K562 (cell line): ENCODE measurements at regions not wholly inside any gene's neighbourhood (a gene's known extent, or its start where the extent isn't known, plus 50 kb on each side); places are given as distances from the start of the nearest gene placed in this dataset.

Source experiments
- ATAC-seq: fragments of 200-7000 bp; cut with Tn5 transposase; 3 replicates; pipeline ENCODE4 v1.9.1; 2020; ENCODE audit warnings: moderate library complexity
- BruUV-seq: library from RNA; stranded (reverse); fragments of 400-500 nt; replicated peaks from 2 replicates; lab custom pipeline; 2021; lab: Mats Ljungman, UMichigan
- CTCF ChIA-PET: fragments of 300-600 bp; formaldehyde crosslinking; extraction: SDS; loops from one replicate; lab custom pipeline; 2021; ENCODE audit warnings: low intra/inter-chr PET ratio; lab: Yijun Ruan, JAX
- POLR2A ChIA-PET: fragments of 300-600, 350-650 bp; sonication (Branson Sonifier 250); formaldehyde crosslinking; extraction: SDS; loops from one replicate; lab custom pipeline; 2021; ENCODE audit warnings: antibody characterized with exemption, inconsistent platforms; lab: Yijun Ruan, JAX
- DNase-seq, 4 experiments: peaks; one replicate each; pipeline versions ENCODE4 v3.0.0 to v3.0.0-alpha.2; 2011 to 2018; ENCODE audit warnings: low spot score in 3 of 4, mixed read lengths in 3 of 4; ENCODE audit errors: extremely low read depth in 1 of 4
- FAIRE-seq: peaks from 2 replicates; lab custom pipeline; 2011; peaks lifted over from hg19 to GRCh38; lab: Jason Lieb, UNC
- H2AFZ ChIP-seq: 2 replicates; pipeline ENCODE4 v1.6.0; 2011; ENCODE audit warnings: low read depth, low read length, control low read depth, inconsistent platforms
- H3K27ac ChIP-seq: fragments of 200-600 bp; 3 replicates; pipeline ENCODE4 v1.8.0; 2011; ENCODE audit warnings: low read depth, mild to moderate bottlenecking, control low read depth, inconsistent platforms, low read length, moderate library complexity, mixed read lengths; ENCODE audit errors: extremely low read depth
- H3K27me3 ChIP-seq, 2 experiments: fragments of 300-600 bp in 1 of 2; 2 replicates in 1 of 2; 3 replicates in 1 of 2; pipeline versions ENCODE4 v1.6.0 to v1.8.0; 2011; ENCODE audit warnings: inconsistent platforms in 2 of 2, low read length in 2 of 2, mild to moderate bottlenecking in 1 of 2, mixed read lengths in 1 of 2, moderate library complexity in 1 of 2; ENCODE audit not compliant: control insufficient read depth in 2 of 2, insufficient read depth in 2 of 2
- H3K36me3 ChIP-seq: fragments of 300-600 bp; 3 replicates; pipeline ENCODE4 v1.8.0; 2011; ENCODE audit warnings: mild to moderate bottlenecking, low read length, inconsistent platforms; ENCODE audit not compliant: control insufficient read depth, insufficient read depth
- H3K4me1 ChIP-seq, 2 experiments: fragments of 200-600 bp in 1 of 2; replicated peaks in 1 of 2; 2 replicates in 1 of 2; 3 replicates in 1 of 2; pipeline versions ENCODE4 v1.5.1 to v1.8.0; 2011; ENCODE audit warnings: inconsistent platforms in 2 of 2, low read length in 2 of 2, mild to moderate bottlenecking in 1 of 2, mixed read lengths in 1 of 2, moderate library complexity in 1 of 2; ENCODE audit not compliant: control insufficient read depth in 2 of 2, insufficient read depth in 2 of 2
- H3K4me2 ChIP-seq: 2 replicates; pipeline ENCODE4 v1.6.1; 2011; ENCODE audit warnings: low read length, control low read depth, inconsistent platforms, mixed read lengths; ENCODE audit not compliant: insufficient read depth
- H3K4me3 ChIP-seq: fragments of 200-600 bp; sonication (generic), shearing (Covaris generic); 2 replicates; pipeline ENCODE4 v1.5.1; 2016; ENCODE audit warnings: control low read depth, inconsistent platforms
- H3K79me2 ChIP-seq: fragments of 200-600 bp; 3 replicates; pipeline ENCODE4 v1.8.0; 2011; ENCODE audit warnings: low read length, inconsistent platforms; ENCODE audit not compliant: control insufficient read depth, insufficient read depth
- H3K9ac ChIP-seq, 2 experiments: 2 replicates each; pipeline versions ENCODE4 v1.6.0 to v1.6.1; 2011; ENCODE audit warnings: low read depth in 2 of 2, low read length in 2 of 2, control low read depth in 1 of 2, inconsistent platforms in 1 of 2, mild to moderate bottlenecking in 1 of 2, mixed read lengths in 1 of 2; ENCODE audit not compliant: insufficient read depth in 1 of 2
- H3K9me1 ChIP-seq: one replicate; pipeline ENCODE4 v1.6.0; 2011; ENCODE audit warnings: inconsistent platforms, mild to moderate bottlenecking, low read length, moderate library complexity; ENCODE audit not compliant: control insufficient read depth, insufficient read depth
- H3K9me3 ChIP-seq: replicated peaks from 2 replicates; pipeline ENCODE4 v1.5.1; 2011; ENCODE audit warnings: low read depth, low read length, inconsistent platforms; ENCODE audit not compliant: control insufficient read depth, insufficient read depth
- H4K20me1 ChIP-seq: replicated peaks from 2 replicates; pipeline ENCODE4 v1.6.1; 2011; ENCODE audit warnings: low read length, inconsistent platforms, mixed read lengths; ENCODE audit not compliant: control insufficient read depth, insufficient read depth
- ARID1B ChIP-seq: fragments of 450-650 bp; IDR thresholded peaks from 2 replicates; pipeline ENCODE4 v1.6.1; 2016; ENCODE audit warnings: antibody characterized with exemption, mild to moderate bottlenecking, inconsistent platforms
- MXI1 ChIP-seq: IDR thresholded peaks from 2 replicates; pipeline ENCODE4 v1.6.1; 2011; ENCODE audit warnings: low read depth, mild to moderate bottlenecking, improper control_type of control experiment, low read length
- POLR2H ChIP-seq: IDR thresholded peaks from 2 replicates; pipeline ENCODE4 v1.6.1; 2016; ENCODE audit warnings: missing genetic modification characterization, low read depth, mild to moderate bottlenecking, control low read depth, missing compliant biosample characterization, moderate library complexity
- RNF2 ChIP-seq: sonication (generic); IDR thresholded peaks from 2 replicates; pipeline ENCODE4 v1.6.1; 2016
- ZNF79 ChIP-seq: fragments of 250-450 bp; sonication (Bioruptor Pico); IDR thresholded peaks from 2 replicates; pipeline ENCODE4 v1.4.0; 2020; ENCODE audit warnings: low read depth, mild to moderate bottlenecking, moderate library complexity
- in situ Hi-C: fragments of 300-500 bp; cut with MboI; formaldehyde crosslinking; loops from 4 replicates; pipeline ENCODE4 v1.15.0; 2018; ENCODE audit warnings: inconsistent platforms, mixed read lengths
- intact Hi-C: fragments of 100-400 bp; cut with micrococcal nuclease; formaldehyde crosslinking; loops from 2 replicates; pipeline ENCODE4 v1.14.2; 2022
- TF ChIP-seq, protein P1 (sequence below): sonication (generic); formaldehyde crosslinking; IDR thresholded peaks from 2 replicates; pipeline ENCODE4 v1.8.0; 2022; ENCODE audit warnings: missing genetic modification reagents, mild to moderate bottlenecking, moderate library complexity, borderline replicate concordance
- TF ChIP-seq, protein P2 (sequence below): fragments of 450-650 bp; formaldehyde crosslinking; IDR thresholded peaks from 2 replicates; pipeline ENCODE4 v1.4.0; 2020; ENCODE audit warnings: mild to moderate bottlenecking
- TF ChIP-seq, protein P3 (sequence below): fragments of 450-650 bp; IDR thresholded peaks from 2 replicates; pipeline ENCODE4 v1.6.1; 2018; ENCODE audit warnings: mild to moderate bottlenecking, low read depth; ENCODE audit not compliant: partially characterized antibody
- TF ChIP-seq, protein P4 (sequence below): fragments of 200-600 bp; sonication (generic); IDR thresholded peaks from one replicate; pipeline ENCODE4 v1.6.1; 2012; ENCODE audit warnings: mild to moderate bottlenecking, low read depth, low read length, inconsistent platforms

DNA sequence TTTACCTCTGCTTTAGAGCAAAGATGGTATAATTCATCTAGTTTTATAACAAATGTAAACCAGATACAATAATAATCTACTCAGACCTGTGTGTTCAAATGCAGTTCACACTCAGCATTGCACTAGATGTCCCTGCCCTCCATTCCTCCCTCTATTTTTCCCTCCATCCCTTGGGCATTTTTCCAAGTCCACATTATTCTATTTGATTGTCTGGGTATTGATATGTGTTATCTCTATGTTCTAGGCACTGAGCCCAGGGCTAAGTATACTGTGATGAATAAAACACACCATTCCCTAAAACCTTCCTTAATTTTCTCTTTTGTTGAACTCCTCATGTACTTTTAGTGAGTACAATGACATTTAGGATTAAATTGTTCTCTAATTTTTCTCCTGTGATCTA, 66.2 kb upstream of the HMCN1 start:
- ChIA-PET POLR2A (no interaction called here), CTCF (no interaction called here)
- no peaks in the 10 kb centered on the region for H3K9me3 ChIP-seq
- ATAC-seq: no peak
- H3K79me2 ChIP-seq: no peaks in the 10 kb centered on the region
- H3K27ac ChIP-seq: no peak overlapping the region
- no TSS peak for BruUV-seq
- no peaks in the 10 kb centered on the region for H3K36me3 ChIP-seq
- DNase-seq: no peak
- intact Hi-C loops: no loop called here
- H3K4me2 ChIP-seq: no peak overlapping the region
- peaks cover 4 to 13% of the 10 kb centered on the region in 2 experiments; a peak in 3 of 5 replicates for H3K27me3 ChIP-seq
- H4K20me1 ChIP-seq: no peaks in the 10 kb centered on the region
- H2AFZ ChIP-seq: no peak overlapping the region
- no peaks in the 10 kb centered on the region for H3K4me1 ChIP-seq
- H3K4me3 ChIP-seq: no peak overlapping the region
- H3K9me1 ChIP-seq: no peaks in the 10 kb centered on the region
- FAIRE-seq: no peak
- in situ Hi-C loops: no loop called here
- H3K9ac ChIP-seq: no peak overlapping the region
- TF ChIP-seq, protein P1, sequence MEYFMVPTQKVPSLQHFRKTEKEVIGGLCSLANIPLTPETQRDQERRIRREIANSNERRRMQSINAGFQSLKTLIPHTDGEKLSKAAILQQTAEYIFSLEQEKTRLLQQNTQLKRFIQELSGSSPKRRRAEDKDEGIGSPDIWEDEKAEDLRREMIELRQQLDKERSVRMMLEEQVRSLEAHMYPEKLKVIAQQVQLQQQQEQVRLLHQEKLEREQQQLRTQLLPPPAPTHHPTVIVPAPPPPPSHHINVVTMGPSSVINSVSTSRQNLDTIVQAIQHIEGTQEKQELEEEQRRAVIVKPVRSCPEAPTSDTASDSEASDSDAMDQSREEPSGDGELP (CRISPR knock-in tag): no peak
- TF ChIP-seq ZNF79 (CRISPR knock-in tag) (no peak), ARID1B (no peak), RNF2 (no peak), POLR2H (tag) (no peak), MXI1 (no peak)
- TF ChIP-seq, protein P2, sequence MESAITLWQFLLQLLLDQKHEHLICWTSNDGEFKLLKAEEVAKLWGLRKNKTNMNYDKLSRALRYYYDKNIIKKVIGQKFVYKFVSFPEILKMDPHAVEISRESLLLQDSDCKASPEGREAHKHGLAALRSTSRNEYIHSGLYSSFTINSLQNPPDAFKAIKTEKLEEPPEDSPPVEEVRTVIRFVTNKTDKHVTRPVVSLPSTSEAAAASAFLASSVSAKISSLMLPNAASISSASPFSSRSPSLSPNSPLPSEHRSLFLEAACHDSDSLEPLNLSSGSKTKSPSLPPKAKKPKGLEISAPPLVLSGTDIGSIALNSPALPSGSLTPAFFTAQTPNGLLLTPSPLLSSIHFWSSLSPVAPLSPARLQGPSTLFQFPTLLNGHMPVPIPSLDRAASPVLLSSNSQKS: no peak
- TF ChIP-seq, protein P3, sequence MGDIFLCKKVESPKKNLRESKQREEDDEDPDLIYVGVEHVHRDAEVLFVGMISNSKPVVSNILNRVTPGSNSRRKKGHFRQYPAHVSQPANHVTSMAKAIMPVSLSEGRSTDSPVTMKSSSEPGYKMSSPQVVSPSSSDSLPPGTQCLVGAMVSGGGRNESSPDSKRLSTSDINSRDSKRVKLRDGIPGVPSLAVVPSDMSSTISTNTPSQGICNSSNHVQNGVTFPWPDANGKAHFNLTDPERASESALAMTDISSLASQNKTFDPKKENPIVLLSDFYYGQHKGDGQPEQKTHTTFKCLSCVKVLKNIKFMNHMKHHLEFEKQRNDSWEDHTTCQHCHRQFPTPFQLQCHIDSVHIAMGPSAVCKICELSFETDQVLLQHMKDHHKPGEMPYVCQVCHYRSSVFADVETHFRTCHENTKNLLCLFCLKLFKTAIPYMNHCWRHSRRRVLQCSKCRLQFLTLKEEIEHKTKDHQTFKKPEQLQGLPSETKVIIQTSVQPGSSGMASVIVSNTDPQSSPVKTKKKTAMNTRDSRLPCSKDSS: no peak
- TF ChIP-seq, protein P4, sequence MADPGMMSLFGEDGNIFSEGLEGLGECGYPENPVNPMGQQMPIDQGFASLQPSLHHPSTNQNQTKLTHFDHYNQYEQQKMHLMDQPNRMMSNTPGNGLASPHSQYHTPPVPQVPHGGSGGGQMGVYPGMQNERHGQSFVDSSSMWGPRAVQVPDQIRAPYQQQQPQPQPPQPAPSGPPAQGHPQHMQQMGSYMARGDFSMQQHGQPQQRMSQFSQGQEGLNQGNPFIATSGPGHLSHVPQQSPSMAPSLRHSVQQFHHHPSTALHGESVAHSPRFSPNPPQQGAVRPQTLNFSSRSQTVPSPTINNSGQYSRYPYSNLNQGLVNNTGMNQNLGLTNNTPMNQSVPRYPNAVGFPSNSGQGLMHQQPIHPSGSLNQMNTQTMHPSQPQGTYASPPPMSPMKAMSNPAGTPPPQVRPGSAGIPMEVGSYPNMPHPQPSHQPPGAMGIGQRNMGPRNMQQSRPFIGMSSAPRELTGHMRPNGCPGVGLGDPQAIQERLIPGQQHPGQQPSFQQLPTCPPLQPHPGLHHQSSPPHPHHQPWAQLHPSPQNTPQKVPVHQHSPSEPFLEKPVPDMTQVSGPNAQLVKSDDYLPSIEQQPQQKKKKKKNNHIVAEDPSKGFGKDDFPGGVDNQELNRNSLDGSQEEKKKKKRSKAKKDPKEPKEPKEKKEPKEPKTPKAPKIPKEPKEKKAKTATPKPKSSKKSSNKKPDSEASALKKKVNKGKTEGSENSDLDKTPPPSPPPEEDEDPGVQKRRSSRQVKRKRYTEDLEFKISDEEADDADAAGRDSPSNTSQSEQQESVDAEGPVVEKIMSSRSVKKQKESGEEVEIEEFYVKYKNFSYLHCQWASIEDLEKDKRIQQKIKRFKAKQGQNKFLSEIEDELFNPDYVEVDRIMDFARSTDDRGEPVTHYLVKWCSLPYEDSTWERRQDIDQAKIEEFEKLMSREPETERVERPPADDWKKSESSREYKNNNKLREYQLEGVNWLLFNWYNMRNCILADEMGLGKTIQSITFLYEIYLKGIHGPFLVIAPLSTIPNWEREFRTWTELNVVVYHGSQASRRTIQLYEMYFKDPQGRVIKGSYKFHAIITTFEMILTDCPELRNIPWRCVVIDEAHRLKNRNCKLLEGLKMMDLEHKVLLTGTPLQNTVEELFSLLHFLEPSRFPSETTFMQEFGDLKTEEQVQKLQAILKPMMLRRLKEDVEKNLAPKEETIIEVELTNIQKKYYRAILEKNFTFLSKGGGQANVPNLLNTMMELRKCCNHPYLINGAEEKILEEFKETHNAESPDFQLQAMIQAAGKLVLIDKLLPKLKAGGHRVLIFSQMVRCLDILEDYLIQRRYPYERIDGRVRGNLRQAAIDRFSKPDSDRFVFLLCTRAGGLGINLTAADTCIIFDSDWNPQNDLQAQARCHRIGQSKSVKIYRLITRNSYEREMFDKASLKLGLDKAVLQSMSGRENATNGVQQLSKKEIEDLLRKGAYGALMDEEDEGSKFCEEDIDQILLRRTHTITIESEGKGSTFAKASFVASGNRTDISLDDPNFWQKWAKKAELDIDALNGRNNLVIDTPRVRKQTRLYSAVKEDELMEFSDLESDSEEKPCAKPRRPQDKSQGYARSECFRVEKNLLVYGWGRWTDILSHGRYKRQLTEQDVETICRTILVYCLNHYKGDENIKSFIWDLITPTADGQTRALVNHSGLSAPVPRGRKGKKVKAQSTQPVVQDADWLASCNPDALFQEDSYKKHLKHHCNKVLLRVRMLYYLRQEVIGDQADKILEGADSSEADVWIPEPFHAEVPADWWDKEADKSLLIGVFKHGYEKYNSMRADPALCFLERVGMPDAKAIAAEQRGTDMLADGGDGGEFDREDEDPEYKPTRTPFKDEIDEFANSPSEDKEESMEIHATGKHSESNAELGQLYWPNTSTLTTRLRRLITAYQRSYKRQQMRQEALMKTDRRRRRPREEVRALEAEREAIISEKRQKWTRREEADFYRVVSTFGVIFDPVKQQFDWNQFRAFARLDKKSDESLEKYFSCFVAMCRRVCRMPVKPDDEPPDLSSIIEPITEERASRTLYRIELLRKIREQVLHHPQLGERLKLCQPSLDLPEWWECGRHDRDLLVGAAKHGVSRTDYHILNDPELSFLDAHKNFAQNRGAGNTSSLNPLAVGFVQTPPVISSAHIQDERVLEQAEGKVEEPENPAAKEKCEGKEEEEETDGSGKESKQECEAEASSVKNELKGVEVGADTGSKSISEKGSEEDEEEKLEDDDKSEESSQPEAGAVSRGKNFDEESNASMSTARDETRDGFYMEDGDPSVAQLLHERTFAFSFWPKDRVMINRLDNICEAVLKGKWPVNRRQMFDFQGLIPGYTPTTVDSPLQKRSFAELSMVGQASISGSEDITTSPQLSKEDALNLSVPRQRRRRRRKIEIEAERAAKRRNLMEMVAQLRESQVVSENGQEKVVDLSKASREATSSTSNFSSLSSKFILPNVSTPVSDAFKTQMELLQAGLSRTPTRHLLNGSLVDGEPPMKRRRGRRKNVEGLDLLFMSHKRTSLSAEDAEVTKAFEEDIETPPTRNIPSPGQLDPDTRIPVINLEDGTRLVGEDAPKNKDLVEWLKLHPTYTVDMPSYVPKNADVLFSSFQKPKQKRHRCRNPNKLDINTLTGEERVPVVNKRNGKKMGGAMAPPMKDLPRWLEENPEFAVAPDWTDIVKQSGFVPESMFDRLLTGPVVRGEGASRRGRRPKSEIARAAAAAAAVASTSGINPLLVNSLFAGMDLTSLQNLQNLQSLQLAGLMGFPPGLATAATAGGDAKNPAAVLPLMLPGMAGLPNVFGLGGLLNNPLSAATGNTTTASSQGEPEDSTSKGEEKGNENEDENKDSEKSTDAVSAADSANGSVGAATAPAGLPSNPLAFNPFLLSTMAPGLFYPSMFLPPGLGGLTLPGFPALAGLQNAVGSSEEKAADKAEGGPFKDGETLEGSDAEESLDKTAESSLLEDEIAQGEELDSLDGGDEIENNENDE: no peak
